Neural progenitor cell (in vitro differentiated cells): ENCODE measurements at regions not wholly inside any gene's neighbourhood (a gene's known extent, or its start where the extent isn't known, plus 50 kb on each side); places are given as distances from the start of the nearest gene placed in this dataset.

Source experiments
- DNase-seq: peaks from one replicate; pipeline ENCODE4 v3.0.0-alpha.2; 2016; ENCODE audit warnings: low spot score
- H2AFZ ChIP-seq: fragments of 200-600 bp; sonication (generic); replicated peaks from 2 replicates; pipeline ENCODE4 v1.6.1; 2016; ENCODE audit warnings: antibody characterized with exemption
- H3F3A ChIP-seq: fragments of 200-600 bp; sonication (generic); 2 replicates; pipeline ENCODE4 v1.6.1; 2016; ENCODE audit warnings: antibody characterized with exemption, low read depth
- H3K27ac ChIP-seq: fragments of 200-600 bp; sonication (generic); 2 replicates; pipeline ENCODE4 v1.5.1; 2016; ENCODE audit warnings: mild to moderate bottlenecking
- H3K27me3 ChIP-seq: fragments of 200-600 bp; sonication (generic); 2 replicates; pipeline ENCODE4 v1.6.1; 2016; ENCODE audit warnings: mild to moderate bottlenecking, moderate library complexity
- H3K36me3 ChIP-seq: fragments of 200-600 bp; sonication (generic); 2 replicates; pipeline ENCODE4 v1.5.1; 2016
- H3K4me1 ChIP-seq: fragments of 200-600 bp; sonication (generic); 2 replicates; pipeline ENCODE4 v1.6.1; 2016; ENCODE audit warnings: mixed run types
- H3K4me2 ChIP-seq: fragments of 200-600 bp; sonication (generic); 2 replicates; pipeline ENCODE4 v1.6.1; 2016
- H3K4me3 ChIP-seq: fragments of 200-600 bp; sonication (generic); 2 replicates; pipeline ENCODE4 v1.5.1; 2016
- H3K79me2 ChIP-seq: fragments of 200-600 bp; sonication (generic); 2 replicates; pipeline ENCODE4 v1.6.1; 2016; ENCODE audit warnings: low read depth
- H3K9ac ChIP-seq: fragments of 200-600 bp; sonication (generic); 2 replicates; pipeline ENCODE4 v1.6.1; 2016
- H3K9me3 ChIP-seq: fragments of 200-600 bp; sonication (generic); 2 replicates; pipeline ENCODE4 v1.5.1; 2016; ENCODE audit warnings: low read depth
- H4K20me1 ChIP-seq: fragments of 200-600 bp; sonication (generic); 2 replicates; pipeline ENCODE4 v1.6.1; 2016; ENCODE audit warnings: low read depth
- H3K27ac Mint-ChIP-seq: 3 replicates; pipeline ENCODE4 v1.8.0; 2021; ENCODE audit warnings: mixed read lengths
- H3K27me3 Mint-ChIP-seq: 2 replicates; pipeline ENCODE4 v1.8.0; 2022; ENCODE audit warnings: low read depth, mild to moderate bottlenecking, inconsistent platforms, moderate library complexity, mixed read lengths; ENCODE audit not compliant: insufficient read depth
- H3K36me3 Mint-ChIP-seq: 3 replicates; pipeline ENCODE4 v1.8.0; 2021; ENCODE audit warnings: mixed read lengths
- H3K4me1 Mint-ChIP-seq: 3 replicates; pipeline ENCODE4 v1.8.0; 2021; ENCODE audit warnings: mixed read lengths
- H3K4me3 Mint-ChIP-seq: 3 replicates; pipeline ENCODE4 v1.8.0; 2021; ENCODE audit warnings: mild to moderate bottlenecking, moderate library complexity, mixed read lengths
- H3K9me3 Mint-ChIP-seq: 3 replicates; pipeline ENCODE4 v1.8.0; 2020; ENCODE audit warnings: mixed read lengths
- CTCF ChIP-seq: fragments of 200-600 bp; sonication (generic); IDR thresholded peaks from 2 replicates; pipeline ENCODE4 v1.5.1; 2017; ENCODE audit warnings: antibody characterized with exemption, mild to moderate bottlenecking
- EZH2 ChIP-seq: fragments of 200-600 bp; sonication (generic); IDR thresholded peaks from 2 replicates; pipeline ENCODE4 v1.6.1; 2017; ENCODE audit warnings: antibody characterized with exemption, mild to moderate bottlenecking, moderate library complexity
- EZH2phosphoT487 ChIP-seq: fragments of 200-600 bp; sonication (generic); IDR thresholded peaks from 2 replicates; pipeline ENCODE4 v1.6.1; 2017; ENCODE audit warnings: antibody characterized with exemption

- Mint-ChIP-seq H3K9me3 (no peaks in the 10 kb centered on the region), H3K36me3 (peaks cover 19% of the 10 kb centered on the region), H3K4me3 (no peak overlapping the region), H3K4me1 (peaks cover 52% of the 10 kb centered on the region), H3K27me3 (peaks cover 3% of the 10 kb centered on the region), H3K27ac (peak overlapping the region; percentile 94)
- Histone ChIP-seq H3K27ac (no peak overlapping the region), H2AFZ (no peak overlapping the region), H3K4me3 (no peak overlapping the region), H3K4me1 (peaks cover 5% of the 10 kb centered on the region), H3K79me2 (peaks cover 5% of the 10 kb centered on the region), H4K20me1 (peaks cover 98% of the 10 kb centered on the region), H3K9me3 (no peaks in the 10 kb centered on the region), H3K36me3 (no peaks in the 10 kb centered on the region), H3F3A (no peaks in the 10 kb centered on the region), H3K9ac (no peak overlapping the region), H3K4me2 (no peak overlapping the region), H3K27me3 (no peaks in the 10 kb centered on the region)
- no peak for DNase-seq
- TF ChIP-seq CTCF (no peak), EZH2phosphoT487 (no peak), EZH2 (no peak)
Observed at GRCh38 chr2:120945832-120946499, 210.3 kb downstream of the GLI2 start.

DNA sequence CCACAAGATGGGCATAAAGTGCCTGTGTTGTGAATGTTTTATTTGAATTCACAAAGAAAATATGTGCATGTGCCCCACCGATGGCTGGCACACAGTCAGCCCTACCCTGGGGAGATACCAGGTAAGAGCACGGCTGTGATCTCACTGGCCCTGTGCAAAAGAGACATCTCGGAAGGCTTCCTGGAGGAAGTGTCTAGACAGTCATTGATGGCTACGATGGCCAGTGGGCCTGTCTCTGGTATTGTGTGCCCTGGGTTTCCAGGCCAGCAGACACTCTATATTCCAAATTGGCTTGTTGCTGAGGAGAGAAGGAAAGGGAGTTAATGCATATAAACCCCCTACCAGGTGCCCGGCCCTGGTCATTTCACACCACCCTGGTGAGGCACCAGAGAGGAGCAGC lies 211.7 kb downstream of the GLI2 start:
- Histone ChIP-seq H4K20me1 (peaks cover 98% of the 10 kb centered on the region), H3K4me3 (no peak overlapping the region), H3K27me3 (no peaks in the 10 kb centered on the region), H3K27ac (no peak overlapping the region), H3K4me1 (peaks cover 3% of the 10 kb centered on the region), H3K9ac (no peak overlapping the region), H3K9me3 (no peaks in the 10 kb centered on the region), H2AFZ (no peak overlapping the region), H3K36me3 (no peaks in the 10 kb centered on the region), H3K4me2 (no peak overlapping the region), H3K79me2 (peaks cover 5% of the 10 kb centered on the region), H3F3A (no peaks in the 10 kb centered on the region)
- H3K4me3 Mint-ChIP-seq, result no peak overlapping the region
- peaks cover 3% of the 10 kb centered on the region for H3K27me3 Mint-ChIP-seq
- no peak for DNase-seq
- H3K4me1 Mint-ChIP-seq, result peaks cover 56% of the 10 kb centered on the region
- H3K36me3 Mint-ChIP-seq, result peaks cover 16% of the 10 kb centered on the region
- H3K9me3 Mint-ChIP-seq, result no peaks in the 10 kb centered on the region
- TF ChIP-seq EZH2phosphoT487 (no peak), EZH2 (no peak), CTCF (no peak)
- peak overlapping the region; percentile 80 for H3K27ac Mint-ChIP-seq

DNA sequence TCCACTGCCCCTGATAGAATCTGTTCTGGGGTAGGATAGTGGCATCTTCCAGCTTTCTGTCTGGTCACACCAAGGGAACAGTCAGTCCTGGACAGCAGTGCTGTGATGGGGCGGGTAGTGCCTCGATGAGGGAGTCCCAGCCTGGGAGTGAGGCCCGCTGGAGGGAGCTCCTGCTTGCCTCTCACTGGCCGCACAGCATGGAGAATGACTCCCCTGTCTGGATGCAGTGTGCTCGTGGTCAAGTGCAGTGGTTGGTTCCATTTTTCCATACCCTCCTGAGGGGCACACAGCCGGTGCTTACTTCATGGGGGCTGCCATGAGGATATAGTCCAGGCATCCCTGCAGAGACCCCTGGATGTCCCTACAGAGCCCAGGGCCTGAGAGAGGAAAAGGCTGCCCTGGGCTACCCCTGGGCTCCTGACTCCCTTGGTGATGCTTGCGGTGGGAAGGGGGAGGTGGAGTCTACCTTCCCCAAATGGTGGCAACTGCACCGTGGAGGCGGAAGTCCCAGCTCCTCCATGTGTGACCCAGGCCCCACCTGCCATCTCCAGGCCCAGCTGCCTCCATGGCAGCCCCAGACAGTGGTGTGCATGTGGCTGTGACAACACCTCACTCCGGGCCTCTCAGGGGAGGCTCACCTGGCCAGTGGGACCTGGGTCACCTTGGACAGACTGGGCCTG lies 212.5 kb downstream of the GLI2 start:
- peaks cover 3% of the 10 kb centered on the region for H3K4me1 ChIP-seq
- no peaks in the 10 kb centered on the region for H3K27me3 ChIP-seq
- H3K27me3 Mint-ChIP-seq, result peaks cover 3% of the 10 kb centered on the region
- H3K4me1 Mint-ChIP-seq, result peaks cover 59% of the 10 kb centered on the region
- H3F3A ChIP-seq, result no peaks in the 10 kb centered on the region
- H3K79me2 ChIP-seq, result peaks cover 5% of the 10 kb centered on the region
- H3K27ac ChIP-seq, result no peak overlapping the region
- no peaks in the 10 kb centered on the region for H3K9me3 Mint-ChIP-seq
- H3K36me3 ChIP-seq, result no peaks in the 10 kb centered on the region
- no peak overlapping the region for H3K4me3 Mint-ChIP-seq
- DNase-seq, result no peak
- no peak overlapping the region for H2AFZ ChIP-seq
- H3K9me3 ChIP-seq, result no peaks in the 10 kb centered on the region
- peaks cover 98% of the 10 kb centered on the region for H4K20me1 ChIP-seq
- no peak overlapping the region for H3K4me3 ChIP-seq
- H3K4me2 ChIP-seq, result no peak overlapping the region
- TF ChIP-seq CTCF (no peak), EZH2 (no peak), EZH2phosphoT487 (no peak)
- no peak overlapping the region for H3K27ac Mint-ChIP-seq
- peaks cover 10% of the 10 kb centered on the region for H3K36me3 Mint-ChIP-seq
- no peak overlapping the region for H3K9ac ChIP-seq
